Lung (tissue), 11 donors: ENCODE measurements at regions not wholly inside any gene's neighbourhood (a gene's known extent, or its start where the extent isn't known, plus 50 kb on each side); places are given as distances from the start of the nearest gene placed in this dataset.

ENCODE experiments used
- ATAC-seq: fragments of 200-7000 bp; cut with Tn5 transposase; one replicate; pipeline ENCODE4 v1.9.1; 2020; ENCODE audit warnings: moderate number of reproducible peaks; ENCODE audit not compliant: insufficient read depth, low FRiP score
- DNase-seq, 3 donors: peaks; one replicate each; pipeline ENCODE4 v3.0.0-alpha.2; 2013 to 2017
- H3K27ac ChIP-seq, 2 donors: one replicate each; pipeline ENCODE4 v1.5.1; 2013; ENCODE audit warnings: mild to moderate bottlenecking in 2 of 2, moderate library complexity in 2 of 2, control low read depth in 1 of 2, inconsistent platforms in 1 of 2, low read depth in 1 of 2, low read length in 1 of 2
- H3K27me3 ChIP-seq, 3 donors: one replicate each; pipeline ENCODE4 v1.5.1; 2013; ENCODE audit warnings: low read length in 2 of 3; ENCODE audit not compliant: control insufficient read depth in 3 of 3, insufficient read depth in 3 of 3
- H3K36me3 ChIP-seq, 4 donors: one replicate each; pipeline ENCODE4 v1.5.1; 2013; ENCODE audit warnings: low read length in 4 of 4, mild to moderate bottlenecking in 1 of 4, moderate library complexity in 1 of 4; ENCODE audit not compliant: control insufficient read depth in 4 of 4, insufficient read depth in 4 of 4
- H3K4me1 ChIP-seq, 5 donors: one replicate each; pipeline ENCODE4 v1.5.1; 2013; ENCODE audit warnings: low read length in 5 of 5, mild to moderate bottlenecking in 2 of 5, moderate library complexity in 1 of 5; ENCODE audit not compliant: control insufficient read depth in 5 of 5, insufficient read depth in 5 of 5
- H3K4me3 ChIP-seq: one replicate; pipeline ENCODE4 v1.5.1; 2013; ENCODE audit warnings: mild to moderate bottlenecking, control low read depth, moderate library complexity
- H3K9ac ChIP-seq, 2 donors: one replicate each; pipeline ENCODE4 v1.5.1; 2013; ENCODE audit warnings: low read length in 2 of 2, control low read depth in 1 of 2; ENCODE audit not compliant: insufficient read depth in 1 of 2
- H3K9me3 ChIP-seq, 4 donors: one replicate each; pipeline ENCODE4 v1.5.1; 2013; ENCODE audit warnings: low read length in 3 of 4, mild to moderate bottlenecking in 1 of 4, moderate library complexity in 1 of 4; ENCODE audit not compliant: control insufficient read depth in 4 of 4, insufficient read depth in 3 of 4
- WGBS, 2 donors: extraction: QIAGEN DNeasy Blood & Tissue Kit; methylation state at CpG; one replicate each; pipeline ENCODE4 v1.1.7; 2013; 5-methylcytosine and 5-hydroxymethylcytosine counted together
- TF ChIP-seq, protein P1 (sequence below): IDR thresholded peaks from 2 replicates; pipeline ENCODE4 v1.5.1; 2012; ENCODE audit warnings: mild to moderate bottlenecking; ENCODE audit errors: control extremely low read depth, extremely low read depth
- donor health status: control.
- donor health status: control.
- donor health status: Bipolar disorder and iron deficiency.
- donor health status: healthy.
- donor health status: DM: yes; HTN: yes; CAD: no.

DNA sequence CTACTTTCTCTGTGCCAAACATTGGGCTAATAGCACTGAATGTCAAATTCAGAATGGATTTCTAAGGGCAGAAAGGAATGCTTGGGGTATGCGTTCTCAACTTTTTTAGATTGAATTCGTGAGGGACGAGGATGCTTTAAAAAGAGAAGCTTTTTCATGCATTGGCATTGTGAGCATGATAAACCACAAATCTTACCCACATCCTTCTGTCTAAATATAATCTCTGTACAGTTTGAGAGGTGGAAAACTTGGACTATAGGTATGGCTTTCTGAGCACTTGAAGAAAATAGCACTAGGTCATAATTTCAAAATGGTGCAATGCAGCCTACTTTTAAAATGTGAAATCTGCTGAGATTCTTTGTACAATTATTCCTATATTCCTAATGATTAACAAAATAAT is 71.4 kb upstream of the HHIP start:
- H3K27me3 ChIP-seq, result no peaks in the 10 kb centered on the region
- H3K9ac ChIP-seq, result no peak overlapping the region
- TF ChIP-seq, protein P1, sequence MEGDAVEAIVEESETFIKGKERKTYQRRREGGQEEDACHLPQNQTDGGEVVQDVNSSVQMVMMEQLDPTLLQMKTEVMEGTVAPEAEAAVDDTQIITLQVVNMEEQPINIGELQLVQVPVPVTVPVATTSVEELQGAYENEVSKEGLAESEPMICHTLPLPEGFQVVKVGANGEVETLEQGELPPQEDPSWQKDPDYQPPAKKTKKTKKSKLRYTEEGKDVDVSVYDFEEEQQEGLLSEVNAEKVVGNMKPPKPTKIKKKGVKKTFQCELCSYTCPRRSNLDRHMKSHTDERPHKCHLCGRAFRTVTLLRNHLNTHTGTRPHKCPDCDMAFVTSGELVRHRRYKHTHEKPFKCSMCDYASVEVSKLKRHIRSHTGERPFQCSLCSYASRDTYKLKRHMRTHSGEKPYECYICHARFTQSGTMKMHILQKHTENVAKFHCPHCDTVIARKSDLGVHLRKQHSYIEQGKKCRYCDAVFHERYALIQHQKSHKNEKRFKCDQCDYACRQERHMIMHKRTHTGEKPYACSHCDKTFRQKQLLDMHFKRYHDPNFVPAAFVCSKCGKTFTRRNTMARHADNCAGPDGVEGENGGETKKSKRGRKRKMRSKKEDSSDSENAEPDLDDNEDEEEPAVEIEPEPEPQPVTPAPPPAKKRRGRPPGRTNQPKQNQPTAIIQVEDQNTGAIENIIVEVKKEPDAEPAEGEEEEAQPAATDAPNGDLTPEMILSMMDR, result no peak
- H3K27ac ChIP-seq, result no peak overlapping the region
- peaks cover 0 to 5% (median 0%) of the 10 kb centered on the region in 5 donors for H3K4me1 ChIP-seq
- ATAC-seq (no peak), DNase-seq (no peak)
- WGBS, 2 donors, result 39 to 58% methylated on average over 3 of the region's 3 CpGs
- no peaks in the 10 kb centered on the region for H3K9me3 ChIP-seq
- H3K4me3 ChIP-seq, result no peak overlapping the region
- H3K36me3 ChIP-seq, result no peaks in the 10 kb centered on the region

DNA sequence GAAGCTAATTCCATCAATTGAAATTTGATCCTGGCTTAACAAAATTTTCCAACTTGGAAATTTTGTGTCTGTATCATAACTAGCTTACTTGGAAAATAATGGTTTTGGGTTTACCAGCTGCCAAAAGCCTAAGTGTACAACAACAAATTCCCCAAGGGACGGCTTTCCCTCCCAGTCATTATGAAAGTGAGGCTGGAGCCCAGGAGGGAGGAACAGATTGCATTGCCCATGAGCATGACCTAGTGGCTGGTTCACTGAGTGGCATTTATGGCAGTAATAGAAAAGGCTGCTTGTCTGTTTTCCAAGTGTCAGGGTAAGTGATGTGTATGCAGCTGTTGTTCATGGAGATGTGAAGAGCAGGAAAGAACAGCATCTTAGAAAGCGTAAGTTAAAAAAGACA is 70.8 kb upstream of the HHIP start:
- no peak for ATAC-seq
- DNase-seq, result peak; percentile 21 to 52 (median 39)

DNA sequence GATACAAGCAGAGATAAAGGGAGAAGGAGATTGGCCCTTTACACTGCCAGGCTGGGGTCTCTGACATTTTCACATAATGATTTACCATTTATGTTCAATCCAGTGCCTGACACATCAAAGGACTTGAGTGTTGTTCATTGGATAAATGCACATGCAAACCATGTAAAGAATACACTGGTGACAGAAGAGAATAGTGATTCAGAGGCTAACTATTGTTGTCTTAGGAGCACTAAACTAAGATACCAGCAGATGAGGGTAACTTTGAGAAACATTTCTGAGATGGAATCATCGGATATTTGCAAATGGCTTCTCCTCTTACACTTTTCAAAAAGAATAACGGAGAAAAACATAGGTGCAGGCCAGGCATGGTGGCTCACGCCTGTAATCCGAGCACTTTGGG is 67.3 kb upstream of the HHIP start:
- Histone ChIP-seq H3K9ac (no peak overlapping the region), H3K27ac (no peak overlapping the region), H3K36me3 (no peaks in the 10 kb centered on the region), H3K27me3 (no peaks in the 10 kb centered on the region), H3K4me1 (peaks cover 0 to 9% (median 1%) of the 10 kb centered on the region in 5 donors), H3K9me3 (no peaks in the 10 kb centered on the region), H3K4me3 (no peak overlapping the region)
- TF ChIP-seq, protein P1, result no peak
- ATAC-seq, result no peak
- 96 to 97% methylated on average over 4 of the region's 4 CpGs for WGBS, 2 donors
- DNase-seq, result no peak

More for the DNA sequence above, 70.8 kb upstream of the HHIP start:
- no peaks in the 10 kb centered on the region for H3K9me3 ChIP-seq
- H3K36me3 ChIP-seq, result no peaks in the 10 kb centered on the region
- H3K4me3 ChIP-seq, result no peak overlapping the region
- no peak overlapping the region for H3K27ac ChIP-seq
- WGBS, 2 donors, result 62 to 70% methylated on average over 2 of the region's 2 CpGs
- TF ChIP-seq, protein P1, result no peak
- no peaks in the 10 kb centered on the region for H3K27me3 ChIP-seq
- no peak overlapping the region for H3K9ac ChIP-seq
- H3K4me1 ChIP-seq, result peaks cover 0 to 5% (median 0%) of the 10 kb centered on the region in 5 donors

DNA sequence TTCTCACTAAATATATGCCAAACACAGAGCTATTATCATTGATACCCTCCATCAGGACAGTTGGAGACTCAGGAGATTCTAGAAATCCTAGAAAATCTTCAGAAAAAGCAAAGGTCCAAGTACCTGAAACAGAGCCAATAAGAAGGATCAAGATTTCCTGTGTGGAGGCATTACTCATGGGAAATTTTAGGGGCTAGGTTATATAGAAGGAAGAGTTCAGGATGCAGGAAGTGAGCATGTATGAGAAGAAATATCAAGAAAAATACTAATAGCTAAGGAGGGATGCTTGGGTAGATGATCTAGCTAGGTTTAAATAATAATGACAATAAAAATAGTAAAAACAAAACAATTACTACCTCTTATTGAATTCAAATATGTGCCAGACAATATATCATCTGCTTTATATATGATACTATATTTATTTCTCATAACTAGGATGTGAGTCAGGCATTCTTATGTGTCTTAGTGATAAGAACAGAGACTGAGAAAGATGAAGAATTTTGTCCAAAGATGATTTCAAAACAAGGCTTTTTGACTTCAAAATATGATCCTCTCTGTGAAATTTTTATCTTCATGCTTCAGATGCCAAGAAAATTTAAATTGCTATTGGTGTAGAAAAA is 66.4 kb upstream of the HHIP start:
- ATAC-seq, result no peak
- H3K4me3 ChIP-seq, result no peak overlapping the region
- H3K9me3 ChIP-seq, result no peaks in the 10 kb centered on the region
- H3K9ac ChIP-seq, result no peak overlapping the region
- H3K27me3 ChIP-seq, result no peaks in the 10 kb centered on the region
- peaks cover 0 to 9% (median 1%) of the 10 kb centered on the region in 5 donors for H3K4me1 ChIP-seq
- TF ChIP-seq, protein P1, result no peak
- H3K27ac ChIP-seq, result no peak overlapping the region
- no peak for DNase-seq
- H3K36me3 ChIP-seq, result no peaks in the 10 kb centered on the region
